Heart left ventricle (tissue), 16 donors: ENCODE measurements at regions not wholly inside any gene's neighbourhood (a gene's known extent, or its start where the extent isn't known, plus 50 kb on each side); places are given as distances from the start of the nearest gene placed in this dataset.

Experiments
- ATAC-seq, 4 donors: fragments of 200-7000 bp; cut with Tn5 transposase; one replicate each; pipeline ENCODE4 v1.9.1; 2020 to 2022; ENCODE audit warnings: moderate library complexity in 4 of 4, mild to moderate bottlenecking in 3 of 4, moderate number of reproducible peaks in 1 of 4
- DNase-seq, 5 donors: peaks; one replicate each; pipeline ENCODE4 v3.0.0-alpha.2; 2020
- H3K27ac ChIP-seq, 12 donors: fragments of 200-600 bp; sonication (generic) in 4 of 12; one replicate each; pipeline versions ENCODE4 v1.5.0 to v1.8.0; 2016 to 2022; ENCODE audit warnings: mild to moderate bottlenecking in 2 of 12
- H3K27me3 ChIP-seq, 9 donors: fragments of 200-600 bp; sonication (generic) in 2 of 9; one replicate each; pipeline versions ENCODE4 v1.5.1 to v1.8.0; 2016 to 2022; ENCODE audit warnings: mild to moderate bottlenecking in 3 of 9
- H3K36me3 ChIP-seq, 9 donors: fragments of 200-600 bp; sonication (generic) in 2 of 9; one replicate each; pipeline versions ENCODE4 v1.5.0 to v1.8.0; 2018 to 2022; ENCODE audit warnings: mild to moderate bottlenecking in 2 of 9
- H3K4me1 ChIP-seq, 12 donors: fragments of 200-600 bp; sonication (generic) in 4 of 12; one replicate each; pipeline versions ENCODE4 v1.5.0 to v1.8.0; 2016 to 2022; ENCODE audit warnings: mild to moderate bottlenecking in 3 of 12
- H3K4me3 ChIP-seq, 12 donors: fragments of 200-600 bp; sonication (generic) in 4 of 12; one replicate each; pipeline versions ENCODE4 v1.5.0 to v1.8.0; 2017 to 2022; ENCODE audit warnings: mild to moderate bottlenecking in 9 of 12, moderate library complexity in 4 of 12
- H3K9me3 ChIP-seq, 12 donors: fragments of 200-600 bp; sonication (generic) in 4 of 12; one replicate each; pipeline versions ENCODE4 v1.5.0 to v1.8.0; 2016 to 2022; ENCODE audit warnings: mild to moderate bottlenecking in 1 of 12
- CTCF ChIP-seq, 12 donors: fragments of 200-600 bp; sonication (generic) in 4 of 12; IDR thresholded peaks; one replicate each; pipeline versions ENCODE4 v1.5.0 to v1.8.0; 2018 to 2022; ENCODE audit warnings: antibody characterized with exemption in 12 of 12, mild to moderate bottlenecking in 5 of 12
- POLR2A ChIP-seq, 2 donors: fragments of 450-650 bp; IDR thresholded peaks; one replicate each; pipeline ENCODE4 v1.6.1; 2017; ENCODE audit warnings: antibody characterized with exemption in 2 of 2, mild to moderate bottlenecking in 2 of 2, moderate library complexity in 2 of 2
- WGBS, 4 donors: extraction: QIAGEN DNeasy Blood & Tissue Kit in 2 of 4; methylation state at CpG; one replicate each; pipeline versions ENCODE4 v1.1.5 to v1.1.7; 2013 to 2018; 5-methylcytosine and 5-hydroxymethylcytosine counted together
- intact Hi-C, 10 donors: fragments of 100-400 bp; cut with DNase I; formaldehyde crosslinking; loops; one replicate each; pipeline versions ENCODE4 v1.11.1 to v1.14.2; 2022
- donor health status: ischemic (EF 13 %, LVEDD 7.1; RV severe dilation, severe dysfunction).
- donor health status: healthy with polysubstance abuse.
- donor health status: DM: no; HTN: yes; CAD: no.
- donor health status: DM: no; HTN: no; CAD: no.
- donor health status: ischemic (EF 25% LVEDD 6.9; RV normal size, moderate dysfunction).
- donor health status: ischemic (EF 25% LVEDD 5.7; RV mildly dilated, moderate dysfunction).
- donor health status: healthy.
- donor health status: DM: yes; HTN: yes; CAD: no.
- donor health status: ischemic (EF 35%, LVEDD 5.7; RV mildly dilated, moderate dysfunction).
- donor health status: nonischemic (EF 11% LVEDD 7.7; RV severe dilation, severe dysfunction).
- donor health status: DM: yes; HTN: yes; CAD: no.
- donor health status: PGD.
- donor health status: ischemic (EF 29% LVEDD 5.4; RV normal size, mild dysfunction).
- donor health status: nonischemic (EF 23%, LVEDD 6.1; RV moderate dilation, normal function).

- TF ChIP-seq CTCF (IDR thresholded peaks at IDR 0.05), result no peak
- no peak for TF ChIP-seq POLR2A (IDR thresholded peaks at IDR 0.05)
- peaks cover 0 to under 1% (median 0%) of the 10 kb centered on the region in 9 donors for H3K27me3 ChIP-seq
- 79 to 93% (median 88%) methylated on average over 6 of the region's 6 CpGs for whole genome bisulfite sequencing, 4 donors
- peaks cover 0 to 21% (median 0%) of the 10 kb centered on the region in 12 donors for H3K4me1 ChIP-seq
- no peaks in the 10 kb centered on the region for H3K36me3 ChIP-seq
- no peak overlapping the region for H3K27ac ChIP-seq
- no peaks in the 10 kb centered on the region for H3K9me3 ChIP-seq
- ATAC-seq (no peak), DNase-seq (no peak)
- no peak overlapping the region for H3K4me3 ChIP-seq
- intact Hi-C loops, result no loop called here
Observed at GRCh38 chr14:76323331-76324050, 52.4 kb upstream of the ESRRB start.

DNA sequence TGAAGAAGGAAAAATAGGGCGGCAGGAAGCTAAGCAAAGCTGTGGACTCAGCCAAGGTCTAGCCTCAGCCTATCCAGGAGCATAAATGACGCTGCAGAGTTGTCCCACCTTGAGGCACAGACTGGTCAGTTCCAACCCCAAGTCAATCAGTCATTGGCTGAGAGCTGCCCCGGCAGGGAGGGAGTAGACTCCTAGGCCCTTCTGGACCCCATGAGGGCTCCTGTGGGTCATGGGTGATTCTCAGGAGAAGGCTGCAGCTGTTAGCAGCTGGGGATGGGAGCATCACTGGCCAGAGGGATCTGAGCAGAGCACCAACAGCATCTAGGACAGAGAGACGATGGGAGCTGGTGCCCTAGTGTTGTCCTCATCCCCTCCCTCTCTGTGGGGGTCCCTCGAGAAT is 51.8 kb upstream of the ESRRB start:
- no peak for TF ChIP-seq CTCF (IDR thresholded peaks at IDR 0.05)
- no peak for TF ChIP-seq POLR2A (IDR thresholded peaks at IDR 0.05)
- Histone ChIP-seq H3K4me3 (no peak overlapping the region), H3K4me1 (peaks cover 0 to 28% (median 0%) of the 10 kb centered on the region in 12 donors), H3K27ac (no peak overlapping the region), H3K27me3 (peaks cover 0 to 7% (median 0%) of the 10 kb centered on the region in 9 donors), H3K9me3 (no peaks in the 10 kb centered on the region), H3K36me3 (no peaks in the 10 kb centered on the region)
- 75 to 85% (median 84%) methylated on average over 5 of the region's 5 CpGs for WGBS, 4 donors
- no peak for ATAC-seq
- intact Hi-C loops, result no loop called here
- DNase-seq, result no peak
